C4-2B (cell line): ENCODE measurements at regions not wholly inside any gene's neighbourhood (a gene's known extent, or its start where the extent isn't known, plus 50 kb on each side); places are given as distances from the start of the nearest gene placed in this dataset.

Experiments used
- H3K27ac ChIP-seq: fragments of 450-650 bp; 2 replicates; pipeline ENCODE4 v1.5.1; 2017
- ZFX ChIP-seq: fragments of 450-650 bp; IDR thresholded peaks from 2 replicates; pipeline ENCODE4 v1.6.1; 2017
- TF ChIP-seq, protein P1 (sequence below): fragments of 450-650 bp; conservative IDR thresholded peaks from 2 replicates; pipeline ENCODE4 v1.5.1; 2017; ENCODE audit warnings: mild to moderate bottlenecking

DNA sequence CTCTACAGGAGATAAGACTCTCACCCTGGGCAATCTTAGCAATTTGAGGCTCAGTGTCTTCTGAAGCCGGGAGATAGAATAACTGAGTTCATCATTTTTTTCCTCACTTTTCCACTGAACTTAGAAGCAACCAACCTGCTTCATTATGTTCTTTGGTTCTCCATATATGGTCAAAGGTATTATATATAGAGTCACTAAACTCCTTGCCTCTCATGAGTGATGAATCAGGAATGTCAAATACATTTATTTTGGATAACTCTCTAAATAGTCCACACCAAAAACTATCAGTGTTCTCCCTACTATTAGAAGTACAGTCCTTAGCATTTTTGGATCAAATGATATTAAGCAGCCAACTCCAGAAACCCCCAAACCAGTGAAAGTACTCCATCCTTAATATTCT is 421.5 kb upstream of the EPHA5 start:
- H3K27ac ChIP-seq = no peak overlapping the region
- no peak for TF ChIP-seq ZFX

DNA sequence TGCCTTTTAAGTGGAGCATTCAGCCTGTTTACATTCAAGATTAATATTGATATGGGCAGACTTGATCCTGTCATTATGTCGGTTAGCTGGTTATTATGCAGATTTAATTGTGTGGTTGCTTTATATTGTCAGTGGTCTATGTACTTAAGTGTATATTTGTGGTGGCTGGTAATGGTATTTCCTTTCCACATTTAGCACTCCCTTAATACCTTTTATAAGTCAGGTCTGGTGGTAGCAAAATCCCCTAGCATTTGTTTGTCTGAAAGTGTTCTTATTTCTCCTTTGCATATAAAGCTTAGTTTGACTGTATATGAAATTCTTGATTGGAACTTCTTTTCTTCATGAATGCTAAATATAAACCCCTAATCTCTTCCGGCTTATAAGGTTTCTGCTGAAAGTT is 403.7 kb upstream of the EPHA5 start:
- TF ChIP-seq ZFX = no peak
- no peak overlapping the region for H3K27ac ChIP-seq

DNA sequence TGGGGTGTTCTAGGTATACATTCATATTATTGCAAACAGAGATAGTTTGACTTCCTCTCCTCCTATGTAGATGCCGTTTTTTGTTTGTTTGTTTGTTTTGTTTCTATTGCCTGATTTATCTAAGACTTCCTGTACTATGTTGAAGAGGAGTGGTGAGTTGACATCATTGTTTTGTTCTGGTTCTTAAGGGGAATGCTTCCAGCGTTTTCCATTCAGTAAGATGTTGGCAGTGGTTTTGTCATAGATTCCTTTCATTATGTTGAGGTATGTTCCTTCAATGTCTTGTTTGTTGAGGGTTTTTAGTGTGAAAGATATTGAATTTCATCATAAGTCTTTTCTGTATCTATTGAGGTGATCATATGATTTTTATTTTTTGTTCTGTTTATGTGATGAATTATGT is 401.6 kb upstream of the EPHA5 start:
- H3K27ac ChIP-seq = no peak overlapping the region
- TF ChIP-seq, protein P1, sequence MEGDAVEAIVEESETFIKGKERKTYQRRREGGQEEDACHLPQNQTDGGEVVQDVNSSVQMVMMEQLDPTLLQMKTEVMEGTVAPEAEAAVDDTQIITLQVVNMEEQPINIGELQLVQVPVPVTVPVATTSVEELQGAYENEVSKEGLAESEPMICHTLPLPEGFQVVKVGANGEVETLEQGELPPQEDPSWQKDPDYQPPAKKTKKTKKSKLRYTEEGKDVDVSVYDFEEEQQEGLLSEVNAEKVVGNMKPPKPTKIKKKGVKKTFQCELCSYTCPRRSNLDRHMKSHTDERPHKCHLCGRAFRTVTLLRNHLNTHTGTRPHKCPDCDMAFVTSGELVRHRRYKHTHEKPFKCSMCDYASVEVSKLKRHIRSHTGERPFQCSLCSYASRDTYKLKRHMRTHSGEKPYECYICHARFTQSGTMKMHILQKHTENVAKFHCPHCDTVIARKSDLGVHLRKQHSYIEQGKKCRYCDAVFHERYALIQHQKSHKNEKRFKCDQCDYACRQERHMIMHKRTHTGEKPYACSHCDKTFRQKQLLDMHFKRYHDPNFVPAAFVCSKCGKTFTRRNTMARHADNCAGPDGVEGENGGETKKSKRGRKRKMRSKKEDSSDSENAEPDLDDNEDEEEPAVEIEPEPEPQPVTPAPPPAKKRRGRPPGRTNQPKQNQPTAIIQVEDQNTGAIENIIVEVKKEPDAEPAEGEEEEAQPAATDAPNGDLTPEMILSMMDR = no peak
- no peak for TF ChIP-seq ZFX

DNA sequence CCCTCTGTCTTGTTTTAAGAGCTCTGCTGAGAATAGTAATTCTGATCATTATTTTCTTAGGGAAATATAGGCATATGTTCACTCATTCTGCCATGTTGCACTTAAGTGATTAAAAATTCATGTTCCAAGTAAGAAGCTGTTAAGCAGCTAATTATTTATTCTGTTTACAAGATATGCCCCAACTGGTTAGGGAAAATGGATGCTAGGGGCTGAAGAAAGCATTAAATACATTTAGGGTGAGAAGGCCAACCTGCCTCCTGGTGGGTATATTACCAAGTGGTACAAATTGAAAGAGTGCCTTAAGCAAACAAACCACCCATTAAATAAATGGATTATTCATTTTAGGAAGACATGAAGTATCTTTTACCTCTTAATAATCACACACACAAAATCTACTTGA is 392.6 kb upstream of the EPHA5 start:
- TF ChIP-seq ZFX = no peak
- TF ChIP-seq, protein P1 = no peak
- H3K27ac ChIP-seq = no peak overlapping the region

DNA sequence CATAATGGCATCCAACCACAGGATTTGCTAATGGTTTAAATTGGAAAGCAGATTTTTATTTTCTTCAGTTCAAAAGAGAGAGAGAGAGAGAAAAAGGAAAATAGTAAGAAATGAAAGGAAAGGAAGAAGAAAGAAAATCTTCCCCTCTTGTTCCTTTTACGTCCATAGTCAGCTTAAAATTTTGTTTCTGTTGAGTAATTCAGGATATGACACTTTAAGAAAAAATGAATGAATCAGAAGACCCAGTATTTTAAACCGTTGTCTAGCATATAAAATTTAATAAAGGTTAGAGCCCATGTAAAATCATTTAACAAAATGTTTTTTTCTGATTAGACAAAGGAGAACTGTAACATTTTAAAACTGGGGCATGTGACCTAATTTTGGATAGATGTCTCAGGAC is 391.8 kb upstream of the EPHA5 start:
- no peak overlapping the region for H3K27ac ChIP-seq
- TF ChIP-seq, protein P1 = no peak
- no peak for TF ChIP-seq ZFX

DNA sequence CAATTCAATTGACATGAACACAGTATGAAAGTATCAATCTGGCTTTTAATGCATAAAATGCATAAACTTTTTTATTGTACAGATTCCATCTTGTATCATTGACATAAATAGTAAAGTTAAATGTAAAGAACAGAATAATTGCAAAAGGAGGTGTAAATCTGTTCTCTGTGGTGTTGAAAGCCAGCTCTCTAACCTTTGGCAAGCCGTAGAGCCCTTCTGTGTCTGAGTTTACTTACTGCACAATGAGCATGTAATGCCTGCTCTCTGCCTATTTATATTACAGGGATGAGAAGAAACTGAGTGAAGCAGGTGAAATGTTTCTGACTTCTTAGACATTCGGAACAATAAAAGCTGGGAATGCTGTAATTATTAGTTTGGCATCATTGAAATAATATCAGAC is 389.3 kb upstream of the EPHA5 start:
- H3K27ac ChIP-seq = no peak overlapping the region
- no peak for TF ChIP-seq ZFX
- TF ChIP-seq, protein P1 = no peak

DNA sequence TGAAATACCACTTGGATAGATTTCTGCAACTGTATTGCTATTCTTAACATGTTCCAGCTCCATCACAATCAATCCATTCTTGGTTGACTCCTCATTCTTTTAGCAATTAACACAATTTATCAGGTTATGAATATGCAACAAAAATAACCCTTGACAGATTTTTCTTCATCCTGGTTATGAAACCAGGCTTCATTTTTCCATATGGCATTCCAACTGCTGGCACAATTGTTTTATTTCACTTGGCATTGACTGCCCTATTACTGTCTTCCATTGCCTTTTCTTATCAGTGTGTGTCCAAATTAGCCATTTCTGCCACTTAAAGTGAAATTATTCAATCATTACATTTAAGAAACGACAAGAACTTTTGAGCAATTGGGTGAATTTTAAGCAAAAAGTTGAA is 388.8 kb upstream of the EPHA5 start:
- TF ChIP-seq ZFX = no peak
- TF ChIP-seq, protein P1 = no peak
- H3K27ac ChIP-seq = no peak overlapping the region

DNA sequence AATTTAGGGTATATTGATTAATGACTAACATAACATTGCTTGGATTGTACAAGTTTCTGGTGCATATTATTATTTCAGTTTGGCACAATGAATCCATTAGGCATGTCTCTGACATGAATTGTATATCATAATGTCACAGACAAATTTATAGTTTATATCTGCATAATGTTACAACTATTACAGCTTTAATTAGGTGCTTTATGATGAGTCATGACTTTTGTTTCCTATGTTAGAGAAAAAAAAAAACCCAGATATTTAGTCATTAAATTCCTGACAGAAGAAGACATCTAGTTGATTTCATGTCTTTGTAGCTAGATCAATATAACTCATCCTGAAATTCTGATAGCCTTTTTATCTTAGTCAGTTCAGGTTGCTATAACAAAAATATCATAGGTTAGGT is 385.7 kb upstream of the EPHA5 start:
- no peak for TF ChIP-seq ZFX
- TF ChIP-seq, protein P1 = no peak
- H3K27ac ChIP-seq = no peak overlapping the region

DNA sequence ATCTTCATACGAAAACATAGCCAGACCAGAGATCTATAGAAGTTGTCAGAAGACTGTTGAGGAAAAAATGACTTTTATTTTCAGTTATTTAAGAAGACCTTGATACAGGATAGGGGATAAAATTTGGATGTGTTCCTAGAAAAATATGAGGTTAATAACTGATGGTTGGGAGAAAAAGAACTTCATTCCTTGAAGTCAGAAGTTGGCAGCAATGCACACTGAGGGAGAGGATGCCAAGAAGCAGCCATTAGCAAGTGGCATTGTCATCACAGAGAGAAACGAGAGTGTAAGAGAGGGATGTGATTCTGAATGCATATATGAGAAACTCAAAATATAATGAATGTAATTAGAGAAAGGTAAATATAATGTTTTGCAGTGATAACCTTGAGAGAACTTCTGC is 382.1 kb upstream of the EPHA5 start:
- H3K27ac ChIP-seq = no peak overlapping the region
- no peak for TF ChIP-seq ZFX
- TF ChIP-seq, protein P1 = no peak
